ENCODE measurements at regions not wholly inside any gene's neighbourhood (a gene's known extent, or its start where the extent isn't known, plus 50 kb on each side); places are given as distances from the start of the nearest gene placed in this dataset.

- TF ChIP-seq CTCF (optimal IDR thresholded peaks at IDR 0.05 in 1 of 3, IDR thresholded peaks at IDR 0.05 in 1 of 3, conservative IDR thresholded peaks at IDR 0.05 in 1 of 3; ENCODE audit: extremely low read depth in 1 of 3, insufficient read depth in 2 of 3, low read length in 3 of 3) (no peak), EZH2 (IDR thresholded peaks at IDR 0.05; ENCODE audit: low read length) (no peak)
Observed at GRCh38 chr2:129800686-129801085, 178.8 kb upstream of the RAB6C start.
